WTC11 (cell line): ENCODE measurements at regions not wholly inside any gene's neighbourhood (a gene's known extent, or its start where the extent isn't known, plus 50 kb on each side); places are given as distances from the start of the nearest gene placed in this dataset.

Experiments
- ATAC-seq: fragments of 200-7000 bp; cut with Tn5 transposase; 2 replicates; pipeline ENCODE4 v1.10.0; 2021; ENCODE audit warnings: mild to moderate bottlenecking, moderate library complexity
- CTCF ChIA-PET: fragments of 300-600 bp; sonication (Branson Sonifier 250); formaldehyde crosslinking; loops from one replicate; lab custom pipeline; 2021; ENCODE audit warnings: antibody characterized with exemption; lab: Charles Lee
- POLR2A ChIA-PET: fragments of 350-600 bp; sonication (Branson Sonifier 250); formaldehyde crosslinking; loops from one replicate; lab custom pipeline; 2021; ENCODE audit warnings: antibody characterized with exemption; lab: Charles Lee
- DNase-seq: peaks from one replicate; pipeline ENCODE4 v3.0.0; 2021; ENCODE audit warnings: low spot score
- H3K27ac Mint-ChIP-seq: 2 replicates; pipeline ENCODE4 v1.8.0; 2021; ENCODE audit warnings: mixed read lengths
- H3K27me3 Mint-ChIP-seq: 2 replicates; pipeline ENCODE4 v1.8.0; 2021; ENCODE audit warnings: low read depth, mild to moderate bottlenecking, moderate library complexity, mixed read lengths
- H3K36me3 Mint-ChIP-seq: 2 replicates; pipeline ENCODE4 v1.8.0; 2021; ENCODE audit warnings: mixed read lengths
- H3K4me1 Mint-ChIP-seq: 2 replicates; pipeline ENCODE4 v1.8.0; 2022; ENCODE audit warnings: mixed read lengths
- H3K4me3 Mint-ChIP-seq: 2 replicates; pipeline ENCODE4 v1.8.0; 2021; ENCODE audit warnings: mild to moderate bottlenecking, moderate library complexity, mixed read lengths
- H3K9me3 Mint-ChIP-seq: 2 replicates; pipeline ENCODE4 v1.8.0; 2021; ENCODE audit warnings: mixed read lengths
- CREB1 ChIP-seq: sonication (generic); formaldehyde crosslinking; IDR thresholded peaks from 2 replicates; pipeline ENCODE4 v1.8.0; 2023; ENCODE audit warnings: mild to moderate bottlenecking, missing genetic modification reagents
- FOXK1 ChIP-seq: sonication (generic); formaldehyde crosslinking; IDR thresholded peaks from 2 replicates; pipeline ENCODE4 v1.8.0; 2022; ENCODE audit warnings: mild to moderate bottlenecking, moderate library complexity, missing genetic modification reagents
- GRHL2 ChIP-seq: fragments of 250-450 bp; sonication (Bioruptor Pico); IDR thresholded peaks from 2 replicates; pipeline ENCODE4 v1.8.0; 2022; ENCODE audit warnings: mild to moderate bottlenecking, moderate library complexity; ENCODE audit not compliant: insufficient replicate concordance, severe bottlenecking
- GTF2I ChIP-seq: fragments of 250-450 bp; sonication (Bioruptor Pico); conservative IDR thresholded peaks from 2 replicates; pipeline ENCODE4 v1.4.0; 2021; ENCODE audit warnings: mild to moderate bottlenecking
- HMGA2 ChIP-seq: fragments of 250-450 bp; sonication (Bioruptor Pico); IDR thresholded peaks from 2 replicates; pipeline ENCODE4 v1.4.0; 2021; ENCODE audit warnings: mild to moderate bottlenecking, moderate library complexity
- JAZF1 ChIP-seq: fragments of 250-450 bp; sonication (Bioruptor Pico); IDR thresholded peaks from 2 replicates; pipeline ENCODE4 v1.9.0; 2021; ENCODE audit warnings: moderate library complexity, mild to moderate bottlenecking, inconsistent platforms
- NR2C2 ChIP-seq: sonication (generic); formaldehyde crosslinking; IDR thresholded peaks from 2 replicates; pipeline ENCODE4 v1.8.0; 2022; ENCODE audit warnings: mild to moderate bottlenecking, missing genetic modification reagents
- TEAD4 ChIP-seq: sonication (generic); formaldehyde crosslinking; IDR thresholded peaks from 2 replicates; pipeline ENCODE4 v1.8.0; 2022; ENCODE audit warnings: mild to moderate bottlenecking, missing genetic modification reagents
- ZNF121 ChIP-seq: sonication (generic); formaldehyde crosslinking; IDR thresholded peaks from 2 replicates; pipeline ENCODE4 v1.8.0; 2023; ENCODE audit warnings: missing genetic modification reagents
- ZNF219 ChIP-seq: sonication (generic); formaldehyde crosslinking; IDR thresholded peaks from 2 replicates; pipeline ENCODE4 v1.8.0; 2023; ENCODE audit warnings: missing genetic modification reagents, mild to moderate bottlenecking, borderline replicate concordance
- ZNF263 ChIP-seq: sonication (generic); formaldehyde crosslinking; IDR thresholded peaks from 2 replicates; pipeline ENCODE4 v1.8.1; 2022; ENCODE audit warnings: low read depth, mild to moderate bottlenecking, moderate library complexity, missing genetic modification reagents
- ZNF317 ChIP-seq: sonication (generic); formaldehyde crosslinking; IDR thresholded peaks from 2 replicates; pipeline ENCODE4 v1.8.1; 2023; ENCODE audit warnings: low read depth, mild to moderate bottlenecking, moderate library complexity, missing genetic modification reagents, borderline replicate concordance
- ZNF416 ChIP-seq: fragments of 250-450 bp; sonication (Bioruptor Pico); IDR thresholded peaks from 2 replicates; pipeline ENCODE4 v1.9.0; 2021; ENCODE audit warnings: mild to moderate bottlenecking, inconsistent platforms
- TF ChIP-seq, protein P1 (sequence below): sonication (generic); formaldehyde crosslinking; IDR thresholded peaks from 2 replicates; pipeline ENCODE4 v1.8.0; 2023; ENCODE audit warnings: missing genetic modification reagents, mild to moderate bottlenecking, borderline replicate concordance
- TF ChIP-seq, protein P2 (sequence below): fragments of 250-450 bp; sonication (Bioruptor Pico); conservative IDR thresholded peaks from 2 replicates; pipeline ENCODE4 v1.9.0; 2021; ENCODE audit warnings: mild to moderate bottlenecking
- TF ChIP-seq, protein P3 (sequence below): sonication (generic); formaldehyde crosslinking; IDR thresholded peaks from 2 replicates; pipeline ENCODE4 v1.8.0; 2022; ENCODE audit warnings: mild to moderate bottlenecking, missing genetic modification reagents
- TF ChIP-seq, protein P4 (sequence below): fragments of 200-600 bp; IDR thresholded peaks from 2 replicates; pipeline ENCODE4 v1.8.0; 2022; ENCODE audit warnings: antibody characterized with exemption
- TF ChIP-seq, protein P5 (sequence below): sonication (generic); formaldehyde crosslinking; IDR thresholded peaks from 2 replicates; pipeline ENCODE4 v1.8.1; 2022; ENCODE audit warnings: missing genetic modification reagents, borderline replicate concordance
- TF ChIP-seq, protein P6 (sequence below): sonication (generic); formaldehyde crosslinking; IDR thresholded peaks from 2 replicates; pipeline ENCODE4 v1.8.0; 2023; ENCODE audit warnings: mild to moderate bottlenecking, missing genetic modification reagents
- TF ChIP-seq, protein P7 (sequence below): sonication (generic); formaldehyde crosslinking; IDR thresholded peaks from 2 replicates; pipeline ENCODE4 v1.8.1; 2022; ENCODE audit warnings: mild to moderate bottlenecking, missing genetic modification reagents, moderate library complexity, borderline replicate concordance

DNA sequence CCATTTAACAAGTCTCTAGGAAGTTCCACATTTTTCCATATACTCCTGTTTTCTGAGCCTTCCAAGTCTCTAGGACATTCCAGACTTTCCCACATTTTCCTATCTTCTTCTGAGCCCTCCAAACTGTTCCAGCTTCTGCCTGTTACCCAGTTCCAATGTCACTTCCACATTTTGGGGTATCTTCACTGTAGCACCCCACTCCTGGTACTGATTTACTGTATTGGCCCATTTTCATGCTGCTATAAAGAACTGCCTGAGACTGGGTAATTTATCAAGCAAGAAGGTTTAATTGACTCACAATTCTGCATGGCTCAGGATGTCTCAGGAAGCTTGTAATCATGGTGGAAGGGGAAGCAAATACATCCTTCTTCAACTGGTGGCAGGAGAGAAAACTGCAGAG lies 285.0 kb downstream of the LRRIQ3 start:
- POLR2A ChIA-PET: no interaction called here
- peaks cover 7% of the 10 kb centered on the region for H3K4me1 Mint-ChIP-seq
- TF ChIP-seq GRHL2: no peak
- H3K27me3 Mint-ChIP-seq: no peaks in the 10 kb centered on the region
- CTCF ChIA-PET: no interaction called here
- DNase-seq (no peak), ATAC-seq (no peak)
- H3K27ac Mint-ChIP-seq: no peak overlapping the region
- H3K4me3 Mint-ChIP-seq: no peak overlapping the region
- H3K9me3 Mint-ChIP-seq: peaks cover 36% of the 10 kb centered on the region
- H3K36me3 Mint-ChIP-seq: peaks cover 19% of the 10 kb centered on the region

DNA sequence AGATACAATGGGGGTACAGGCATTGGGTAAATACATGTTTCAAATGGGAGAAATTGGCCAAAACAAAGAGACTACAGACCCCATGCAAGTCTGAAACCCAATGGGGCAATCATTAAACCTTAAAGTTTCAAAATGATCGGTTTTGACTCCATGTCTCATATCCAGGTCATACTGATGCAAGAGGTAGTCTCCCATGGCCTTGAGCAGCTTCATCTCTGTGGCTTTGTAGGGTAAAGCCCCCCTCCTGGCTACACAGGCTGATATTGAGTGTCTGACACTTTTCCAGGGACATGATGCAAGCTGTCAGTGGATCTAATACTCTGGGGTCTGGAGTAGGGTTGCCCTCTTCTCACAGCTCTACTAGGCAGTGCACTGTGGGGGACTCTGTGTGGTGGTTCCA lies 286.1 kb downstream of the LRRIQ3 start:
- peaks cover 36% of the 10 kb centered on the region for H3K9me3 Mint-ChIP-seq
- H3K27ac Mint-ChIP-seq: no peak overlapping the region
- H3K36me3 Mint-ChIP-seq: peaks cover 19% of the 10 kb centered on the region
- DNase-seq (no peak), ATAC-seq (no peak)
- H3K27me3 Mint-ChIP-seq: no peaks in the 10 kb centered on the region
- H3K4me3 Mint-ChIP-seq: no peak overlapping the region
- H3K4me1 Mint-ChIP-seq: peaks cover 7% of the 10 kb centered on the region
- ChIA-PET CTCF (no interaction called here), POLR2A (no interaction called here)
- TF ChIP-seq ZNF219 (CRISPR knock-in tag): no peak
- TF ChIP-seq, protein P1, sequence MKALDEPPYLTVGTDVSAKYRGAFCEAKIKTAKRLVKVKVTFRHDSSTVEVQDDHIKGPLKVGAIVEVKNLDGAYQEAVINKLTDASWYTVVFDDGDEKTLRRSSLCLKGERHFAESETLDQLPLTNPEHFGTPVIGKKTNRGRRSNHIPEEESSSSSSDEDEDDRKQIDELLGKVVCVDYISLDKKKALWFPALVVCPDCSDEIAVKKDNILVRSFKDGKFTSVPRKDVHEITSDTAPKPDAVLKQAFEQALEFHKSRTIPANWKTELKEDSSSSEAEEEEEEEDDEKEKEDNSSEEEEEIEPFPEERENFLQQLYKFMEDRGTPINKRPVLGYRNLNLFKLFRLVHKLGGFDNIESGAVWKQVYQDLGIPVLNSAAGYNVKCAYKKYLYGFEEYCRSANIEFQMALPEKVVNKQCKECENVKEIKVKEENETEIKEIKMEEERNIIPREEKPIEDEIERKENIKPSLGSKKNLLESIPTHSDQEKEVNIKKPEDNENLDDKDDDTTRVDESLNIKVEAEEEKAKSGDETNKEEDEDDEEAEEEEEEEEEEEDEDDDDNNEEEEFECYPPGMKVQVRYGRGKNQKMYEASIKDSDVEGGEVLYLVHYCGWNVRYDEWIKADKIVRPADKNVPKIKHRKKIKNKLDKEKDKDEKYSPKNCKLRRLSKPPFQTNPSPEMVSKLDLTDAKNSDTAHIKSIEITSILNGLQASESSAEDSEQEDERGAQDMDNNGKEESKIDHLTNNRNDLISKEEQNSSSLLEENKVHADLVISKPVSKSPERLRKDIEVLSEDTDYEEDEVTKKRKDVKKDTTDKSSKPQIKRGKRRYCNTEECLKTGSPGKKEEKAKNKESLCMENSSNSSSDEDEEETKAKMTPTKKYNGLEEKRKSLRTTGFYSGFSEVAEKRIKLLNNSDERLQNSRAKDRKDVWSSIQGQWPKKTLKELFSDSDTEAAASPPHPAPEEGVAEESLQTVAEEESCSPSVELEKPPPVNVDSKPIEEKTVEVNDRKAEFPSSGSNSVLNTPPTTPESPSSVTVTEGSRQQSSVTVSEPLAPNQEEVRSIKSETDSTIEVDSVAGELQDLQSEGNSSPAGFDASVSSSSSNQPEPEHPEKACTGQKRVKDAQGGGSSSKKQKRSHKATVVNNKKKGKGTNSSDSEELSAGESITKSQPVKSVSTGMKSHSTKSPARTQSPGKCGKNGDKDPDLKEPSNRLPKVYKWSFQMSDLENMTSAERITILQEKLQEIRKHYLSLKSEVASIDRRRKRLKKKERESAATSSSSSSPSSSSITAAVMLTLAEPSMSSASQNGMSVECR (CRISPR knock-in tag): no peak
- TF ChIP-seq JAZF1: no peak
- TF ChIP-seq, protein P2, sequence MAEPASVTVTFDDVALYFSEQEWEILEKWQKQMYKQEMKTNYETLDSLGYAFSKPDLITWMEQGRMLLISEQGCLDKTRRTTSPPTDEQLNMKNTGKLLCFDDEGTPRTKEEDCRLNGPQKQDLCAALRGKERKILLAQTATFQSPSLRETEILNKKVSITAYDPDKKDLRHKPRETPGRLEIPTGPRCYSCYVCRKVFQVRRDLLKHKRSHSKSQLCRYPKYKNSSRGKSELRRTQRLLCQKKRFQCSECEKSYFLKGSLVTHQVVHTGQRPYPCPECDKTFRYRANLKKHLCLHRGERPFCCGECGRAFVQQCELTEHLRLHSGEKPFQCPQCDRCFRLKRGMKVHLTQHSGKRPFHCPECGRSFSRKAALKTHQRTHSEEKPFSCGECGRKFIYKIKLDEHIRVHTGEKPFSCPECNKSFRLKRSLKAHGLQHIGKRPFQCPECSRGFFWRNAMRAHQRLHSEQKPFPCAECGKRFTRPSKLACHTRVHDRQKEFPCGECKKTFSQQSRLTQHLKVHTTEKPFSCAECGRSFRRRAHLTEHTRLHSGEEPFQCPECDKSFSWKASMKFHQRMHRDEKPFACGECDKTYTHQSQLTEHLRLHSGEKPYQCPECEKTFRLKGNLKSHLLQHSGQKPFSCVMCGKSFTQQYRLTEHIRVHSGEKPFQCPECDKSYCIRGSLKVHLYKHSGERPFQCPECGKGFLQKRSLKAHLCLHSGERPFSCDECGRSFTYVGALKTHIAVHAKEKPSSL (CRISPR knock-in tag): no peak
- no peak for TF ChIP-seq NR2C2 (CRISPR knock-in tag)
- TF ChIP-seq ZNF121 (CRISPR knock-in tag): no peak
- TF ChIP-seq, protein P3, sequence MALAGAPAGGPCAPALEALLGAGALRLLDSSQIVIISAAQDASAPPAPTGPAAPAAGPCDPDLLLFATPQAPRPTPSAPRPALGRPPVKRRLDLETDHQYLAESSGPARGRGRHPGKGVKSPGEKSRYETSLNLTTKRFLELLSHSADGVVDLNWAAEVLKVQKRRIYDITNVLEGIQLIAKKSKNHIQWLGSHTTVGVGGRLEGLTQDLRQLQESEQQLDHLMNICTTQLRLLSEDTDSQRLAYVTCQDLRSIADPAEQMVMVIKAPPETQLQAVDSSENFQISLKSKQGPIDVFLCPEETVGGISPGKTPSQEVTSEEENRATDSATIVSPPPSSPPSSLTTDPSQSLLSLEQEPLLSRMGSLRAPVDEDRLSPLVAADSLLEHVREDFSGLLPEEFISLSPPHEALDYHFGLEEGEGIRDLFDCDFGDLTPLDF: no peak
- TF ChIP-seq CREB1 (CRISPR knock-in tag): no peak
- TF ChIP-seq TEAD4 (CRISPR knock-in tag): no peak
- TF ChIP-seq, protein P4, sequence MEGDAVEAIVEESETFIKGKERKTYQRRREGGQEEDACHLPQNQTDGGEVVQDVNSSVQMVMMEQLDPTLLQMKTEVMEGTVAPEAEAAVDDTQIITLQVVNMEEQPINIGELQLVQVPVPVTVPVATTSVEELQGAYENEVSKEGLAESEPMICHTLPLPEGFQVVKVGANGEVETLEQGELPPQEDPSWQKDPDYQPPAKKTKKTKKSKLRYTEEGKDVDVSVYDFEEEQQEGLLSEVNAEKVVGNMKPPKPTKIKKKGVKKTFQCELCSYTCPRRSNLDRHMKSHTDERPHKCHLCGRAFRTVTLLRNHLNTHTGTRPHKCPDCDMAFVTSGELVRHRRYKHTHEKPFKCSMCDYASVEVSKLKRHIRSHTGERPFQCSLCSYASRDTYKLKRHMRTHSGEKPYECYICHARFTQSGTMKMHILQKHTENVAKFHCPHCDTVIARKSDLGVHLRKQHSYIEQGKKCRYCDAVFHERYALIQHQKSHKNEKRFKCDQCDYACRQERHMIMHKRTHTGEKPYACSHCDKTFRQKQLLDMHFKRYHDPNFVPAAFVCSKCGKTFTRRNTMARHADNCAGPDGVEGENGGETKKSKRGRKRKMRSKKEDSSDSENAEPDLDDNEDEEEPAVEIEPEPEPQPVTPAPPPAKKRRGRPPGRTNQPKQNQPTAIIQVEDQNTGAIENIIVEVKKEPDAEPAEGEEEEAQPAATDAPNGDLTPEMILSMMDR: no peak
- TF ChIP-seq, protein P5, sequence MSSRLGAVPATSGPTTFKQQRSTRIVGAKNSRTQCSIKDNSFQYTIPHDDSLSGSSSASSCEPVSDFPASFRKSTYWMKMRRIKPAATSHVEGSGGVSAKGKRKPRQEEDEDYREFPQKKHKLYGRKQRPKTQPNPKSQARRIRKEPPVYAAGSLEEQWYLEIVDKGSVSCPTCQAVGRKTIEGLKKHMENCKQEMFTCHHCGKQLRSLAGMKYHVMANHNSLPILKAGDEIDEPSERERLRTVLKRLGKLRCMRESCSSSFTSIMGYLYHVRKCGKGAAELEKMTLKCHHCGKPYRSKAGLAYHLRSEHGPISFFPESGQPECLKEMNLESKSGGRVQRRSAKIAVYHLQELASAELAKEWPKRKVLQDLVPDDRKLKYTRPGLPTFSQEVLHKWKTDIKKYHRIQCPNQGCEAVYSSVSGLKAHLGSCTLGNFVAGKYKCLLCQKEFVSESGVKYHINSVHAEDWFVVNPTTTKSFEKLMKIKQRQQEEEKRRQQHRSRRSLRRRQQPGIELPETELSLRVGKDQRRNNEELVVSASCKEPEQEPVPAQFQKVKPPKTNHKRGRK: no peak
- TF ChIP-seq, protein P6, sequence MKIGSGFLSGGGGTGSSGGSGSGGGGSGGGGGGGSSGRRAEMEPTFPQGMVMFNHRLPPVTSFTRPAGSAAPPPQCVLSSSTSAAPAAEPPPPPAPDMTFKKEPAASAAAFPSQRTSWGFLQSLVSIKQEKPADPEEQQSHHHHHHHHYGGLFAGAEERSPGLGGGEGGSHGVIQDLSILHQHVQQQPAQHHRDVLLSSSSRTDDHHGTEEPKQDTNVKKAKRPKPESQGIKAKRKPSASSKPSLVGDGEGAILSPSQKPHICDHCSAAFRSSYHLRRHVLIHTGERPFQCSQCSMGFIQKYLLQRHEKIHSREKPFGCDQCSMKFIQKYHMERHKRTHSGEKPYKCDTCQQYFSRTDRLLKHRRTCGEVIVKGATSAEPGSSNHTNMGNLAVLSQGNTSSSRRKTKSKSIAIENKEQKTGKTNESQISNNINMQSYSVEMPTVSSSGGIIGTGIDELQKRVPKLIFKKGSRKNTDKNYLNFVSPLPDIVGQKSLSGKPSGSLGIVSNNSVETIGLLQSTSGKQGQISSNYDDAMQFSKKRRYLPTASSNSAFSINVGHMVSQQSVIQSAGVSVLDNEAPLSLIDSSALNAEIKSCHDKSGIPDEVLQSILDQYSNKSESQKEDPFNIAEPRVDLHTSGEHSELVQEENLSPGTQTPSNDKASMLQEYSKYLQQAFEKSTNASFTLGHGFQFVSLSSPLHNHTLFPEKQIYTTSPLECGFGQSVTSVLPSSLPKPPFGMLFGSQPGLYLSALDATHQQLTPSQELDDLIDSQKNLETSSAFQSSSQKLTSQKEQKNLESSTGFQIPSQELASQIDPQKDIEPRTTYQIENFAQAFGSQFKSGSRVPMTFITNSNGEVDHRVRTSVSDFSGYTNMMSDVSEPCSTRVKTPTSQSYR: no peak
- TF ChIP-seq, protein P7, sequence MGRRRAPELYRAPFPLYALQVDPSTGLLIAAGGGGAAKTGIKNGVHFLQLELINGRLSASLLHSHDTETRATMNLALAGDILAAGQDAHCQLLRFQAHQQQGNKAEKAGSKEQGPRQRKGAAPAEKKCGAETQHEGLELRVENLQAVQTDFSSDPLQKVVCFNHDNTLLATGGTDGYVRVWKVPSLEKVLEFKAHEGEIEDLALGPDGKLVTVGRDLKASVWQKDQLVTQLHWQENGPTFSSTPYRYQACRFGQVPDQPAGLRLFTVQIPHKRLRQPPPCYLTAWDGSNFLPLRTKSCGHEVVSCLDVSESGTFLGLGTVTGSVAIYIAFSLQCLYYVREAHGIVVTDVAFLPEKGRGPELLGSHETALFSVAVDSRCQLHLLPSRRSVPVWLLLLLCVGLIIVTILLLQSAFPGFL (CRISPR knock-in tag): no peak
- no peak for TF ChIP-seq ZNF263 (CRISPR knock-in tag)
- no peak for TF ChIP-seq ZNF416 (CRISPR knock-in tag)
- no peak for TF ChIP-seq FOXK1 (CRISPR knock-in tag)
- no peak for TF ChIP-seq GTF2I
- TF ChIP-seq HMGA2 (CRISPR knock-in tag): no peak
- TF ChIP-seq ZNF317: no peak
